Activated T-helper 2 cell treated with anti-CD3 and anti-CD28 coated beads, Interferon-gamma antibody, Interleukin-2, Interleukin-4, amounts not matched to agents 10 μg/mL and 5 μg/mL and 100 μg/mL, durations not matched to agents 14 hours and 24 hours and 36 hours (primary cell): ENCODE measurements at regions not wholly inside any gene's neighbourhood (a gene's known extent, or its start where the extent isn't known, plus 50 kb on each side); places are given as distances from the start of the nearest gene placed in this dataset.

Experiments used
- DNase-seq: peaks from one replicate; pipeline ENCODE4 v3.0.0; 2021; ENCODE audit warnings: low spot score
- H3K27ac Mint-ChIP-seq: one replicate; pipeline ENCODE4 v1.8.0; 2021; ENCODE audit warnings: mixed read lengths
- H3K27me3 Mint-ChIP-seq: one replicate; pipeline ENCODE4 v1.8.0; 2021; ENCODE audit warnings: low read depth, mixed read lengths
- H3K36me3 Mint-ChIP-seq: one replicate; pipeline ENCODE4 v1.8.0; 2021; ENCODE audit warnings: low read depth, mixed read lengths
- H3K4me1 Mint-ChIP-seq: one replicate; pipeline ENCODE4 v1.8.0; 2021; ENCODE audit warnings: low read depth, mixed read lengths
- H3K4me3 Mint-ChIP-seq: one replicate; pipeline ENCODE4 v1.8.0; 2021; ENCODE audit warnings: low read depth, mild to moderate bottlenecking, moderate library complexity, mixed read lengths
- H3K9me3 Mint-ChIP-seq: one replicate; pipeline ENCODE4 v1.8.0; 2021; ENCODE audit warnings: mixed read lengths
- intact Hi-C: fragments of 100-400 bp; cut with micrococcal nuclease; formaldehyde crosslinking; loops from one replicate; pipeline ENCODE4 v1.15.1; 2023

- Mint-ChIP-seq H3K9me3 (peaks cover 12% of the 10 kb centered on the region), H3K27me3 (no peaks in the 10 kb centered on the region), H3K27ac (no peak overlapping the region), H3K4me1 (no peaks in the 10 kb centered on the region), H3K4me3 (no peak overlapping the region), H3K36me3 (no peaks in the 10 kb centered on the region)
- intact Hi-C loops = no loop called here
- DNase-seq = no peak
These were observed 236.0 kb upstream of the DIO3 start for GRCh38 chr14:101325319-101325718.

GRCh38 chr14:101328412-101329028 is 232.8 kb upstream of the DIO3 start:
- intact Hi-C loops = no loop called here
- Mint-ChIP-seq H3K27ac (no peak overlapping the region), H3K9me3 (peaks cover 7% of the 10 kb centered on the region), H3K27me3 (no peaks in the 10 kb centered on the region), H3K4me3 (no peak overlapping the region), H3K36me3 (no peaks in the 10 kb centered on the region), H3K4me1 (no peaks in the 10 kb centered on the region)
- DNase-seq = no peak

GRCh38 chr14:101330416-101331140 is 230.7 kb upstream of the DIO3 start:
- Mint-ChIP-seq H3K4me3 (no peak overlapping the region), H3K27me3 (no peaks in the 10 kb centered on the region), H3K9me3 (no peaks in the 10 kb centered on the region), H3K4me1 (no peaks in the 10 kb centered on the region), H3K36me3 (no peaks in the 10 kb centered on the region), H3K27ac (no peak overlapping the region)
- no peak for DNase-seq
- intact Hi-C loops = no loop called here

- intact Hi-C loops = no loop called here
- H3K9me3 Mint-ChIP-seq = no peaks in the 10 kb centered on the region
- no peak for DNase-seq
- no peaks in the 10 kb centered on the region for H3K27me3 Mint-ChIP-seq
- H3K36me3 Mint-ChIP-seq = no peaks in the 10 kb centered on the region
- H3K4me1 Mint-ChIP-seq = no peaks in the 10 kb centered on the region
- no peak overlapping the region for H3K27ac Mint-ChIP-seq
- H3K4me3 Mint-ChIP-seq = no peak overlapping the region
These were observed 230.2 kb upstream of the DIO3 start for GRCh38 chr14:101331141-101331525.

- DNase-seq = no peak
- Mint-ChIP-seq H3K4me1 (no peaks in the 10 kb centered on the region), H3K27me3 (no peaks in the 10 kb centered on the region), H3K36me3 (no peaks in the 10 kb centered on the region), H3K9me3 (no peaks in the 10 kb centered on the region), H3K27ac (no peak overlapping the region), H3K4me3 (no peak overlapping the region)
- intact Hi-C loops = no loop called here
These were observed 229.6 kb upstream of the DIO3 start for GRCh38 chr14:101331661-101332169.

- H3K27me3 Mint-ChIP-seq = no peaks in the 10 kb centered on the region
- no peaks in the 10 kb centered on the region for H3K36me3 Mint-ChIP-seq
- H3K27ac Mint-ChIP-seq = no peak overlapping the region
- H3K9me3 Mint-ChIP-seq = no peaks in the 10 kb centered on the region
- no peak overlapping the region for H3K4me3 Mint-ChIP-seq
- intact Hi-C loops = no loop called here
- no peak for DNase-seq
- H3K4me1 Mint-ChIP-seq = no peaks in the 10 kb centered on the region
These were observed 229.0 kb upstream of the DIO3 start for GRCh38 chr14:101332281-101332680.

GRCh38 chr14:101333335-101334280 is 227.7 kb upstream of the DIO3 start:
- Mint-ChIP-seq H3K4me3 (no peak overlapping the region), H3K27me3 (peaks cover 2% of the 10 kb centered on the region), H3K4me1 (no peaks in the 10 kb centered on the region), H3K9me3 (no peaks in the 10 kb centered on the region), H3K36me3 (no peaks in the 10 kb centered on the region), H3K27ac (no peak overlapping the region)
- intact Hi-C loops = no loop called here
- DNase-seq = no peak

- intact Hi-C loops = no loop called here
- peaks cover 5% of the 10 kb centered on the region for H3K27me3 Mint-ChIP-seq
- no peak overlapping the region for H3K4me3 Mint-ChIP-seq
- no peaks in the 10 kb centered on the region for H3K36me3 Mint-ChIP-seq
- H3K9me3 Mint-ChIP-seq = no peaks in the 10 kb centered on the region
- H3K27ac Mint-ChIP-seq = no peak overlapping the region
- H3K4me1 Mint-ChIP-seq = no peaks in the 10 kb centered on the region
- DNase-seq = no peak
These were observed 226.6 kb upstream of the DIO3 start for GRCh38 chr14:101334656-101335055.

GRCh38 chr14:101335061-101335661 is 226.1 kb upstream of the DIO3 start:
- Mint-ChIP-seq H3K9me3 (no peaks in the 10 kb centered on the region), H3K27me3 (peaks cover 5% of the 10 kb centered on the region), H3K4me3 (no peak overlapping the region), H3K27ac (no peak overlapping the region), H3K36me3 (no peaks in the 10 kb centered on the region), H3K4me1 (no peaks in the 10 kb centered on the region)
- intact Hi-C loops = no loop called here
- DNase-seq = no peak

- Mint-ChIP-seq H3K4me1 (no peaks in the 10 kb centered on the region), H3K27ac (no peak overlapping the region), H3K27me3 (peaks cover 5% of the 10 kb centered on the region), H3K9me3 (no peaks in the 10 kb centered on the region), H3K4me3 (no peak overlapping the region), H3K36me3 (no peaks in the 10 kb centered on the region)
- intact Hi-C loops = no loop called here
- no peak for DNase-seq
These were observed 225.1 kb upstream of the DIO3 start for GRCh38 chr14:101336183-101336582.

GRCh38 chr14:101337053-101337452 is 224.2 kb upstream of the DIO3 start:
- Mint-ChIP-seq H3K36me3 (no peaks in the 10 kb centered on the region), H3K27ac (no peak overlapping the region), H3K4me1 (no peaks in the 10 kb centered on the region), H3K9me3 (no peaks in the 10 kb centered on the region), H3K27me3 (peaks cover 5% of the 10 kb centered on the region), H3K4me3 (no peak overlapping the region)
- intact Hi-C loops = no loop called here
- DNase-seq = no peak

GRCh38 chr14:101340556-101340955 is 220.7 kb upstream of the DIO3 start:
- H3K4me3 Mint-ChIP-seq = no peak overlapping the region
- intact Hi-C loops = no loop called here
- peaks cover 5% of the 10 kb centered on the region for H3K27me3 Mint-ChIP-seq
- no peaks in the 10 kb centered on the region for H3K4me1 Mint-ChIP-seq
- H3K27ac Mint-ChIP-seq = no peak overlapping the region
- no peaks in the 10 kb centered on the region for H3K9me3 Mint-ChIP-seq
- H3K36me3 Mint-ChIP-seq = no peaks in the 10 kb centered on the region
- no peak for DNase-seq
